NCI-H82 treated with DMSO at 0.1 percent for 48 hours (cell line): ENCODE measurements at regions not wholly inside any gene's neighbourhood (a gene's known extent, or its start where the extent isn't known, plus 50 kb on each side); places are given as distances from the start of the nearest gene placed in this dataset.

ENCODE experiments used
- DNase-seq: peaks from one replicate; lab custom pipeline; 2025; ENCODE audit not compliant: unreplicated experiment; lab: John Stamatoyannopoulos, UW

DNA sequence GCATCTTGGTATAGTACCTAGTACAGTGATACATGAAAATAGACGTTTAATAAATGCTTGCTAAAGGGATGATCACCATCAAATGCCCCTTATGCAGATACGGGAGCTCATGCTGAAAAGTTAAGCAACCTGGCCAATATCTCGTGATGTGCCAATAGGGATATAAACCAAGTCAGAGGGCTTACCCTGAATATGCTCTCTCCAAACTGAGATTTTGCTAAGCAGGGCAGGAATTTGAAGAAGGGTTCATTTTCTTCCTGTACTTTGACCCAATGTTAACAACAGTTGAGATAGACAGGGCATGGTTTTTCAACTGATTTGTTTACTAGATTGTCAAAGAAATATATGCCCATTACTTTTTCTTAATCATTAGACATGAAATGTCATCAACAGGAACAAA lies 219.3 kb upstream of the PREP start:
- no peak for DNase-seq

GRCh38 chr6:105621564-105622175 lies 218.8 kb upstream of the PREP start:
- no peak for DNase-seq

DNA sequence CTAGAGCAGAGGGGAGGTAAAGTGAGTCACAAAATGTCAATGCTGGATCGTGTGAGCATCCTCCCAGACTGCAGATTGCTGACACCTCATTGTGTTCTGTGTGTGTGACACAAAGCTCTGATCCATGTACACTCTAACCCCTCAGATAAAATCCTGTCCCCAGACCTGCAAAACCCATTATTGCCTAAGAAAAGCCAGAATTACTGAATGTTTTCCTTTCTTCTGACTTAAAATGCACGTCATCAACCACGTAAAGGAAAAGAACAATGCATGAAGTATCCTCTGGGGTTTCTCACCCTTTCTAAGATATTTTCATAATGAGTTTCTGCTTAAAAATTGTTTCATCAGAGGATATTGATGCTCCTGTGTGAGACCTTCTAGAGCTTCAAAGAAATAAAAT lies 218.0 kb upstream of the PREP start:
- no peak for DNase-seq

GRCh38 chr6:105619971-105620741 lies 217.3 kb upstream of the PREP start:
- no peak for DNase-seq

DNA sequence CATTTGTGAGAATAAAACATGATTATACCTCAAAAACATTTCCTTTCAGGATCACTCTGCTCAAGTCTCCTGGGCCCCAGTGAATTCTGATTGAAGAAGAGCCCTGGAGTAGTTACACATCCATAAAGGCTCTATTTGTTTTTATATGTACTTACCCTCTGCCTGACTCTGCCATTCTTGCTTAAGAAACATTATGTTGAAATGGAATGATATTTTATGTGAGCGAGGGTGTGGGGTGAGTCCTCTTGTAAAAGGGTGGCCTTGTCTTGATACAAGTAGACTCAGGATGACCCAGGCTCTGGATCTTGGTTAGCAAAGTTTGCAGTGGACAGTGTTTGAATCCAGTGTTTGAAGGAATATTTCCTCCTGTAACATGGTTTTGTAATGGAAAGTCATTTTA lies 215.4 kb upstream of the PREP start:
- no peak for DNase-seq

DNA sequence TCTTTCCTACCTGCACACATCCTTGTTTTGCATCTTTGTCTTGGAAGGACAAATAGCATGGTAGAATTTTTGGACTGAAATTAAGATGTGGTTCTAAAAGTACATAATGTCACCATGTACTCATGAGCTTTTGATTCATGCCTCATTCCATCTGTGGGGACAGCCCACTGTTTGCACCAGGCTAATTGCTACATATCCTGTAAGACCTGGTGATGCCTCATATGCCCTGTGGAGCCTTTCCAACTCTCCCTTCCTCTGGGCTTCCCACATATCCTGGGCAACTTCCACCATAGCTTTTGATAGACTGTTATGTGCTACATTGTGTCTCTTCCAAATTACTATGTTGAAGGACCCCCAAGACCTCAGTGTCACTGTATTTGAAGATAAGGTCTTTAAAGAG lies 213.6 kb upstream of the PREP start:
- no peak for DNase-seq

- no peak for DNase-seq
These were observed 208.7 kb upstream of the PREP start for GRCh38 chr6:105611606-105612005.

DNA sequence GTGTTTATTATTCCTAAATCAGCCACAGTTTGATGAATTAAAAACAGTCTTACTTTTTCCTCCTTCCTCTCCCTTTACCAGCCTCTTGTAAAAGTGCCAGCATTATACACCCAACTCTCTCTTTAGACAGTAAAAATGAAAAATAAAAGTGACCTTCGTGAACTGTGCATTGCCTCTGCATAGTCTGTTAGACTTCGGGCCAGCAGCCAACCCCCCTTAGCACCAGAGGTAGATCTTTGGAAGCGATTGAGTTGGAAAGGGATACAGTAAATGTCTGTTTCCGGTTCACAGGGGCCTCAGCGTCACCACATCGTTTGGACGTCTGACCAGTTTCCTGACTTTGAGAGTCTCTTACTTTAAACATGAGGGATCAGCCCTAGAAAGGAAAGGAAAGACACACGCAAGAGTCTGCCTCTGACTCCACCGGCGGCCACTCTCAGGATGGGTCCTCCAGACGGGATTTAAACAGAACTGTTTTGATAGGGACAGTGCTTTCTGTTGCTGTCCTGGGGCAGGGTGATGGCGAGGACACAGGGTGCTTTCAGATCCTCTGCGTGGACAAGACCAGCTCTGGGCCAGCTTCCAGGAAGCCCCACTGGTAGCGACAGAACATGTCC lies 206.6 kb upstream of the PREP start:
- DNase-seq = no peak

GRCh38 chr6:105608711-105609374 lies 206.0 kb upstream of the PREP start:
- no peak for DNase-seq

GRCh38 chr6:105607636-105608621 lies 205.0 kb upstream of the PREP start:
- no peak for DNase-seq

GRCh38 chr6:105606831-105607463 lies 204.1 kb upstream of the PREP start:
- no peak for DNase-seq

GRCh38 chr6:105604587-105604884 lies 201.7 kb upstream of the PREP start:
- no peak for DNase-seq

DNA sequence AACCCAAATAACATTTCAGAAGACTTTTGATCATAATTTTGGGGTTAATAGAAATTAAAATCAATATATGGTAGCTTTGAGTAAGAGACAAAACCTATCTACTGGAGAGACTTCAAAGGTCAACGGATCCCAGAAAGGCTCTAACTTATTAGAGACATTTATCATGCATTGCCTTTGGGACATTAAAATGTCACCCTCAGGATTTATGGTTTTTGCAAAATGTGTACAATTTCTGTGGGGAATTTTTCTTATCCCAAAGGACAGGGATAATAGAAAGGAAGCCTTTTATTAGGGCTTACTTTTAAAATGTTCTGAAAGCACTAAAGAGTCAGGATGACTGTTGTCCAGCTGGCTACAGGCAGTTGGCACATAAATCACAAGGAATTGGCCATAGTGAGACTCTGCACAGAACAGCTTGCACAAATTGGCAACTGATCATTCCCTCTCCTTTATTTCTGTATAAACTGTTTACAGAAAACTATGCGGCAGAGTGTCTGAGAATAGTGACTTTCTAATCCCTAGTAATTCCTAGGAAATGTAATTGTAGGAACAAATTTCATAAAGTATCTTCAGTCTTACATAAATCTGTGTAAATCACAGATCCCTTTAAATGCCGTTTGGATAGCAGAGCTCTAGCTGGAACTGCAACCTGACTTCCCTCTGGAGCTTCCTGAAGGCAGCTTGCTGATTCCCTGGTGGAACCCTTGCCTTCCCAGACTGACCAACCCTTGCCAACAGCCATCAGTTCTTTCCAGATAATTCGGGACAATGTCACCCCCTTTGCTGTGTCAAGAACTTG lies 201.1 kb upstream of the PREP start:
- no peak for DNase-seq

- DNase-seq = no peak
These were observed 198.8 kb upstream of the PREP start for GRCh38 chr6:105601541-105602236.

- no peak for DNase-seq
These were observed 197.7 kb upstream of the PREP start for GRCh38 chr6:105600336-105601260.

GRCh38 chr6:105598264-105598663 lies 195.4 kb upstream of the PREP start:
- no peak for DNase-seq

DNA sequence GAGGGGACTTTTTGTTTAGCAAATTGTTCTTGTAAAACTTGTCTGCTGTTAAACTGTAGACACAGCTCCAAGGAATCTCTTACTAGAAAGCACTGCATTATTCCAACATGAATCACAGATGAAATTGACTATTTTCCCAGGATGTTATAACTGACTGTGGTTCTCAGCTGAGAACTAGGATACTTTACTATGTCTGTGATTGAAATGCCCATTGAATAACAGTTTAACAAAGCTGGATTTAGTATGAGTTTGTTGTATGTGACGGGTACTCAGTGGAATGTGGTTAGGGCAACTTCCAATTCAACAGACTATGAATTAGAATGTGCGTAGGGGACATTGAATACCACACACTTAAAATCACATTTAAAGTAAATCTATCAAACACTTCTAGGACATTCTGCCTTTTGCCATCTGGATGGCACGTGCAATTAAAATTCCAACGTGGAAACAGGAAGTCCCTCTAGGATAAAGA lies 193.4 kb upstream of the PREP start:
- DNase-seq = no peak

DNA sequence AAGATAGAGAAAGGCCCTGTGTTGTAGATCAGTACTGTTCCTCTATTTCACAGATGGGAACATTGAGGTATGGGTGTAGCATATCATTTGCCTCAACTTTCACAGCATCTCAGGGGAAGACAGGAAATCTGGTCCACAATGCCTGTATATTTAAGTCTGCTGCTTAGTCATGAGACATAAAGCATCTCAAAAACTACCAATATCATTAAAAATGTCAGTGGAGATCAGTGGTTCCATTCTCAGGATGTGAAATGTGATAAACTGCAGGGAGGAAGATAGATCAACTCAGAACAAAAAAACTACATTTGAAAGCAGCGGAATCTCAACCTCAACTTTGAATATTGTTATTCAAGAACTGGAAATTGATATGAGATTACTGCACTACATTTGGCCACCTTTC lies 192.9 kb upstream of the PREP start:
- DNase-seq = no peak
